GM18520 (cell line): ENCODE measurements at regions not wholly inside any gene's neighbourhood (a gene's known extent, or its start where the extent isn't known, plus 50 kb on each side); places are given as distances from the start of the nearest gene placed in this dataset.

Experiments
- ATAC-seq: cut with Tn5 transposase; IDR thresholded peaks from one replicate; pipeline ENCODE4 v1.9.1; 2021; ENCODE audit not compliant: unreplicated experiment

- ATAC-seq: no peak
These were observed 205.3 kb downstream of the HTR7 start for GRCh38 chr10:90652519-90652918.

DNA sequence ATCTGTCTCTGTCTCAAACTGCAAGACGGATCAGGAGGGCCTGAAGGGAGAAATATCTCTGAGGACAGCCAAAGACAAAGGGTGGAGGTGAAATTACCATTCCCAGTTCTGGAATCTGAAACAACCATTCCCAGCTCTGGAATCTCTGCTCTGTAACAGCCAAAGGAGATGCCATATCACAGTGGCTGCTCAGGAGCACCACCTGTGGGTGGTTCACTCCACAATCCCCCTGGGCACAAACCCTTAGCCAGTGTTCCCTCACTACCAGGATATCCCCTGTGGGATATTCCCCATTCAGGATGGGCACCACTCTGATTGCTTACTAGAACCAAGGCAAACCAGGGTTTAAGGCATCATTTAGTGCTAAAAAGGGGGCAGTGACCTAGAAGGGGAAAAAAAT, 199.0 kb downstream of the HTR7 start:
- ATAC-seq: no peak

- ATAC-seq: no peak
These were observed 191.8 kb downstream of the HTR7 start for GRCh38 chr10:90665905-90666662.

- no peak for ATAC-seq
These were observed 183.4 kb downstream of the HTR7 start for GRCh38 chr10:90674461-90674860.

- ATAC-seq: no peak
These were observed 182.9 kb downstream of the HTR7 start for GRCh38 chr10:90674928-90675327.

DNA sequence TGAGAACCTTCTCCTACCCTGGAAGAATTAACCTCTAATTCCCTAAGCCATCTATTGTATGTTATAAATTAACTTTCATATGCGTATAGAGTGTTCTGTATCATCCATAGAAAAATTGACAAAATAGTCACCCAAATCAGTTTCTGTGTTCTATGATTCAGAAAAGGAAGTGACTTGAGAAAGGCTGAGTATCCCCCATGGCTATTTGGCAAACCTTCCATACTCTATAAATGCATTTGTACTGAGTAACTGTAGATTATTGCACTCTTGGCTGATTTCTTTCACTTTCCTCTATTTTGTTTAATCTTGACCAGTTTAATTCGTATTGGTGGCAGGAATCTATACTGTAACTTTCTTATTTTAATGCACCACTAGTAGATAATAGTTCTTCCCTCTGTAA, 182.2 kb downstream of the HTR7 start:
- no peak for ATAC-seq
